ENCODE measurements at regions not wholly inside any gene's neighbourhood (a gene's known extent, or its start where the extent isn't known, plus 50 kb on each side); places are given as distances from the start of the nearest gene placed in this dataset.

DNA sequence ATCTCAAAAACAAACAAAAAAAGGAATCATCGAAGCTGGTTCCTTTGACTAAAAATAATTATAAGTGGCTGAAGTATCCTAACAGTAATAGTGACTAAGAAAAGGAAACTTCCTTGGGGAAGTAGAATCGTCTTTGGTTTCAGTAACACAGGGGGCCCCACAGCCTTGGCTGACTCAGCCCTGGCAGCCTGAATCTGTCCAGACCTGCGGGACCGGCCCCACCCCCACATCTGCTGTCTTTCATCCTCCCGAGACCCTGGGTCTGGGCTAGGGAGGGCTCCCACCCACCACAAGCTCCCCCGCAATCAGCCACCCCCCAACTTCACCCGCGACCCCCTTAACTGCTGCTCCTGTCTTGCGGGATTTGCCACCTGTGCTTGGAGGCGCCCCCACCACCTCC lies 1452.6 kb upstream of the ACVR2A start (continued):
- TF ChIP-seq NANOG (IDR thresholded peaks at IDR 0.05; ENCODE audit: borderline replicate concordance): no peak
- TF ChIP-seq, protein P1, sequence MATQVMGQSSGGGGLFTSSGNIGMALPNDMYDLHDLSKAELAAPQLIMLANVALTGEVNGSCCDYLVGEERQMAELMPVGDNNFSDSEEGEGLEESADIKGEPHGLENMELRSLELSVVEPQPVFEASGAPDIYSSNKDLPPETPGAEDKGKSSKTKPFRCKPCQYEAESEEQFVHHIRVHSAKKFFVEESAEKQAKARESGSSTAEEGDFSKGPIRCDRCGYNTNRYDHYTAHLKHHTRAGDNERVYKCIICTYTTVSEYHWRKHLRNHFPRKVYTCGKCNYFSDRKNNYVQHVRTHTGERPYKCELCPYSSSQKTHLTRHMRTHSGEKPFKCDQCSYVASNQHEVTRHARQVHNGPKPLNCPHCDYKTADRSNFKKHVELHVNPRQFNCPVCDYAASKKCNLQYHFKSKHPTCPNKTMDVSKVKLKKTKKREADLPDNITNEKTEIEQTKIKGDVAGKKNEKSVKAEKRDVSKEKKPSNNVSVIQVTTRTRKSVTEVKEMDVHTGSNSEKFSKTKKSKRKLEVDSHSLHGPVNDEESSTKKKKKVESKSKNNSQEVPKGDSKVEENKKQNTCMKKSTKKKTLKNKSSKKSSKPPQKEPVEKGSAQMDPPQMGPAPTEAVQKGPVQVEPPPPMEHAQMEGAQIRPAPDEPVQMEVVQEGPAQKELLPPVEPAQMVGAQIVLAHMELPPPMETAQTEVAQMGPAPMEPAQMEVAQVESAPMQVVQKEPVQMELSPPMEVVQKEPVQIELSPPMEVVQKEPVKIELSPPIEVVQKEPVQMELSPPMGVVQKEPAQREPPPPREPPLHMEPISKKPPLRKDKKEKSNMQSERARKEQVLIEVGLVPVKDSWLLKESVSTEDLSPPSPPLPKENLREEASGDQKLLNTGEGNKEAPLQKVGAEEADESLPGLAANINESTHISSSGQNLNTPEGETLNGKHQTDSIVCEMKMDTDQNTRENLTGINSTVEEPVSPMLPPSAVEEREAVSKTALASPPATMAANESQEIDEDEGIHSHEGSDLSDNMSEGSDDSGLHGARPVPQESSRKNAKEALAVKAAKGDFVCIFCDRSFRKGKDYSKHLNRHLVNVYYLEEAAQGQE (IDR thresholded peaks at IDR 0.05; ENCODE audit: unreplicated experiment): no peak

- Mint-ChIP-seq H3K27me3 (ENCODE audit: insufficient read depth, low read depth, poor library complexity) (no peaks in the 10 kb centered on the region), H3K9me3 (no peaks in the 10 kb centered on the region), H3K27ac (no peak overlapping the region; the same call in 1 of the 2 replicates), H3K4me1 (no peaks in the 10 kb centered on the region), H3K4me3 (no peak overlapping the region), H3K36me3 (ENCODE audit: low read depth) (no peaks in the 10 kb centered on the region)
- ATAC-seq (no peak), DNase-seq (ENCODE audit: low spot score) (no peak)
- no peaks in the 10 kb centered on the region for H3K27me3 ChIP-seq (ENCODE audit: insufficient read depth)
- H3K4me3 ChIP-seq: no peak overlapping the region
- H3K79me2 ChIP-seq (replicated peaks; ENCODE audit: insufficient read depth): no peaks in the 10 kb centered on the region
- no peak overlapping the region for H2AFZ ChIP-seq
- H3K4me1 ChIP-seq (ENCODE audit: insufficient read depth): no peaks in the 10 kb centered on the region
- no peaks in the 10 kb centered on the region; the same call in 1 of the 2 replicates for H3K9me2 ChIP-seq (ENCODE audit: insufficient read depth)
- H3K36me3 ChIP-seq (ENCODE audit: insufficient read depth): no peaks in the 10 kb centered on the region
- no peak overlapping the region for H3K27ac ChIP-seq (ENCODE audit: low read depth)
- H3K4me2 ChIP-seq: no peak overlapping the region
- no peak for TF ChIP-seq ZNF114 (CRISPR knock-in tag; IDR thresholded peaks at IDR 0.05)
- TF ChIP-seq, protein P2, sequence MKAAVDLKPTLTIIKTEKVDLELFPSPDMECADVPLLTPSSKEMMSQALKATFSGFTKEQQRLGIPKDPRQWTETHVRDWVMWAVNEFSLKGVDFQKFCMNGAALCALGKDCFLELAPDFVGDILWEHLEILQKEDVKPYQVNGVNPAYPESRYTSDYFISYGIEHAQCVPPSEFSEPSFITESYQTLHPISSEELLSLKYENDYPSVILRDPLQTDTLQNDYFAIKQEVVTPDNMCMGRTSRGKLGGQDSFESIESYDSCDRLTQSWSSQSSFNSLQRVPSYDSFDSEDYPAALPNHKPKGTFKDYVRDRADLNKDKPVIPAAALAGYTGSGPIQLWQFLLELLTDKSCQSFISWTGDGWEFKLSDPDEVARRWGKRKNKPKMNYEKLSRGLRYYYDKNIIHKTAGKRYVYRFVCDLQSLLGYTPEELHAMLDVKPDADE (IDR thresholded peaks at IDR 0.05): no peak
- no peak for TF ChIP-seq ZNF331 (CRISPR knock-in tag; IDR thresholded peaks at IDR 0.05; ENCODE audit: low read depth)
- no peak for TF ChIP-seq POLR2AphosphoS5 (IDR thresholded peaks at IDR 0.05; ENCODE audit: low read depth)
- TF ChIP-seq JUNB (IDR thresholded peaks at IDR 0.05; ENCODE audit: unreplicated experiment): no peak
- TF ChIP-seq CTCF (conservative IDR thresholded peaks at IDR 0.05; ENCODE audit: low read depth in 2 of 2): no peak
- TF ChIP-seq, protein P1 (IDR thresholded peaks at IDR 0.05; ENCODE audit: unreplicated experiment): no peak
- H4K20me1 ChIP-seq (replicated peaks; ENCODE audit: insufficient read depth): no peaks in the 10 kb centered on the region
- H3F3A ChIP-seq (replicated peaks; ENCODE audit: low read depth): no peaks in the 10 kb centered on the region
These were observed 1456.1 kb upstream of the ACVR2A start for GRCh38 chr2:146388757-146389156.

Measured in GM23338 (cell line).